ENCODE measurements at regions not wholly inside any gene's neighbourhood (a gene's known extent, or its start where the extent isn't known, plus 50 kb on each side); places are given as distances from the start of the nearest gene placed in this dataset.

DNA sequence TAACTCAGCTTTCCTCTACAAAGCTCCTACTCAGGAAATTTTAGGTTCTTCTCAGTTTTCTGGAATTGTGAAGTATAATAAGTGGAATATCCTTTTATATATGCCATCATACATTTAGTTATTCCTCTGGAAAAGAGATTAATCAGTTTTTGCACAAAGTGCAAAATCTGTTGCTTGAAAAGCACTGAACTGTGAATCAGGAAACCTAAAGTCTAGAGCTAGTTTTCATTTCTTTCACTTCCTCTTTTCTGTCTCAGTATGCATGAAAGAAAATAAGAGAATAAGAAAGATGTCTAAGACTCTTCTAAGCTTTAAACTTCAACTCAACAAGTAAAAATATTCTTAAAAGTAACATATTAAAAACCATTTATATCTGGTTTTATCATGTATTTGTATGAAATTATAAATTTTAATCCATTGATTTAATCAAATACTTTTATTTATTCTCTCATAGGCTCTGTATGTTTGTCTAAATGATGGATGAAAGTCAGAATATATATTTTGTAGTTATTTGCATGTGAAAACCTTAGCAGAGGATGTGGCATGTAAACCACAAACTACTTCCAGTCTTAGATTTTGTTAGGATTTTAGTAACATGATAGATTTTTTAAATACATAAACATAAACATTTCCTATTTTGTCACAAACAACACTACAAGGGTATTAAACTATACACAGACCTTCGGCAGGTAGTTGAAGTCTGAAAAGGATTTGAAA lies 1073.0 kb downstream of the XPNPEP1 start:
- no peak overlapping the region for H2AK5ac ChIP-seq (ENCODE audit: low read depth, low read length)
- ChIA-PET POLR2A (ENCODE audit: partially characterized antibody) (no interaction called here), CTCF (ENCODE audit: partially characterized antibody) (no interaction called here)
- no peak overlapping the region for H2BK5ac ChIP-seq (ENCODE audit: low read depth, low read length)
- no peak for TF ChIP-seq SIX5 (IDR thresholded peaks at IDR 0.05; ENCODE audit: low read depth, low read length)
- no peak for TF ChIP-seq KDM4A (IDR thresholded peaks at IDR 0.05; ENCODE audit: low read depth, low read length, severe bottlenecking)
- no peak for TF ChIP-seq POLR2A (IDR thresholded peaks at IDR 0.05; ENCODE audit: control extremely low read depth in 1 of 2, low read depth in 2 of 2, low read length in 2 of 2)
- TF ChIP-seq POLR2AphosphoS5 (IDR thresholded peaks at IDR 0.05; ENCODE audit: low read depth, low read length): no peak
- no peak for TF ChIP-seq KDM1A (IDR thresholded peaks at IDR 0.05; ENCODE audit: borderline replicate concordance, low read length)
- no peak for TF ChIP-seq TAF1 (IDR thresholded peaks at IDR 0.05; ENCODE audit: low read depth, low read length)
- TF ChIP-seq BRCA1 (IDR thresholded peaks at IDR 0.05; ENCODE audit: low read depth, low read length): no peak
- TF ChIP-seq JUND (IDR thresholded peaks at IDR 0.05; ENCODE audit: low read length): no peak
- TF ChIP-seq, protein P1, sequence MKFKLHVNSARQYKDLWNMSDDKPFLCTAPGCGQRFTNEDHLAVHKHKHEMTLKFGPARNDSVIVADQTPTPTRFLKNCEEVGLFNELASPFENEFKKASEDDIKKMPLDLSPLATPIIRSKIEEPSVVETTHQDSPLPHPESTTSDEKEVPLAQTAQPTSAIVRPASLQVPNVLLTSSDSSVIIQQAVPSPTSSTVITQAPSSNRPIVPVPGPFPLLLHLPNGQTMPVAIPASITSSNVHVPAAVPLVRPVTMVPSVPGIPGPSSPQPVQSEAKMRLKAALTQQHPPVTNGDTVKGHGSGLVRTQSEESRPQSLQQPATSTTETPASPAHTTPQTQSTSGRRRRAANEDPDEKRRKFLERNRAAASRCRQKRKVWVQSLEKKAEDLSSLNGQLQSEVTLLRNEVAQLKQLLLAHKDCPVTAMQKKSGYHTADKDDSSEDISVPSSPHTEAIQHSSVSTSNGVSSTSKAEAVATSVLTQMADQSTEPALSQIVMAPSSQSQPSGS (IDR thresholded peaks at IDR 0.05; ENCODE audit: low read length): no peak
- no peak for TF ChIP-seq TCF12 (IDR thresholded peaks at IDR 0.05; ENCODE audit: low read depth, low read length)
- TF ChIP-seq CBX8 (IDR thresholded peaks at IDR 0.05; ENCODE audit: borderline replicate concordance, low read depth, low read length): no peak
- TF ChIP-seq SUZ12 (IDR thresholded peaks at IDR 0.05; ENCODE audit: low read length): no peak
- no peak overlapping the region for H4K91ac ChIP-seq (replicated peaks; ENCODE audit: insufficient read length, low read length)
- H3K79me2 ChIP-seq (ENCODE audit: control insufficient read depth in 1 of 2, insufficient read depth in 2 of 2, low read length in 2 of 2): no peaks in the 10 kb centered on the region
- H3K4me3 ChIP-seq (ENCODE audit: extremely low read depth in 1 of 4, insufficient read depth in 2 of 4, low read depth in 3 of 4, low read length in 4 of 4): no peak overlapping the region
- H3K14ac ChIP-seq (ENCODE audit: insufficient read length): no peak overlapping the region
- H3K4me1 ChIP-seq (replicated peaks in 1 of 4; ENCODE audit: control insufficient read depth in 3 of 4, insufficient read depth in 4 of 4, low read length in 3 of 4): no peaks in the 10 kb centered on the region
- H3K36me3 ChIP-seq (ENCODE audit: control insufficient read depth in 2 of 4, insufficient read depth in 4 of 4, low read length in 3 of 4): no peaks in the 10 kb centered on the region
- no peak overlapping the region for H3K27ac ChIP-seq (ENCODE audit: low read depth, low read length)
- H4K20me1 ChIP-seq (replicated peaks in 1 of 2; ENCODE audit: control insufficient read depth in 1 of 2, insufficient read depth in 2 of 2, low read length in 2 of 2): no peaks in the 10 kb centered on the region
- H3K9me3 ChIP-seq (ENCODE audit: insufficient read depth in 2 of 2, low read depth in 1 of 2, low read length in 1 of 2): no peaks in the 10 kb centered on the region
- no peak overlapping the region for H2BK12ac ChIP-seq (ENCODE audit: low read depth, low read length)
- H3K23ac ChIP-seq (ENCODE audit: insufficient read length): no peak overlapping the region
- H3K9ac ChIP-seq (replicated peaks in 1 of 4; ENCODE audit: extremely low read depth in 1 of 4, low read depth in 3 of 4, low read length in 3 of 4): no peak overlapping the region
- H2BK20ac ChIP-seq (ENCODE audit: low read length): no peak overlapping the region
- H3K4ac ChIP-seq (replicated peaks; ENCODE audit: insufficient read length, low read depth, low read length): no peak overlapping the region
- H2BK15ac ChIP-seq (ENCODE audit: low read length): no peak overlapping the region
- H3K79me1 ChIP-seq (ENCODE audit: low read depth, low read length): no peaks in the 10 kb centered on the region
- WGBS, 2 experiments (ENCODE audit: extremely low coverage in 1 of 2, insufficient coverage in 1 of 2, insufficient read length in 1 of 2, insufficient replicate concordance in 2 of 2, low coverage in 1 of 2, low lambda C conversion rate in 2 of 2, missing lambda C conversion rate in 1 of 2): 93% methylated on average over 1 of the region's 1 CpG; no CpG with 5 or more reads in 1 of the 2 experiments
- no peak overlapping the region for H4K8ac ChIP-seq (ENCODE audit: extremely low read depth, insufficient read depth, low read length)
- H2AFZ ChIP-seq (ENCODE audit: low read length): no peak overlapping the region
- no peak overlapping the region for H4K5ac ChIP-seq (ENCODE audit: insufficient read length, low read depth, low read length)
- H3K18ac ChIP-seq (ENCODE audit: extremely low read depth, low read length): no peak overlapping the region
- FAIRE-seq (no peak), DNase-seq (ENCODE audit: low read depth in 1 of 2, low spot score in 2 of 2) (no peak)
- H3K23me2 ChIP-seq (ENCODE audit: low read depth, low read length): no peaks in the 10 kb centered on the region; the same call in 1 of the 2 replicates
- no peaks in the 10 kb centered on the region for H3K27me3 ChIP-seq (replicated peaks in 1 of 4; ENCODE audit: control insufficient read depth in 3 of 4, extremely low read depth in 1 of 4, insufficient read depth in 3 of 4, low read length in 3 of 4)
- H3K4me2 ChIP-seq (ENCODE audit: insufficient read depth in 1 of 2, low read depth in 2 of 2, low read length in 2 of 2): no peak overlapping the region
- no peak overlapping the region for H2BK120ac ChIP-seq (replicated peaks; ENCODE audit: low read depth, low read length)
- H3K56ac ChIP-seq (replicated peaks; ENCODE audit: insufficient read length, low read depth, low read length): no peak overlapping the region
